Endothelial cell of umbilical vein (primary cell): ENCODE measurements at regions not wholly inside any gene's neighbourhood (a gene's known extent, or its start where the extent isn't known, plus 50 kb on each side); places are given as distances from the start of the nearest gene placed in this dataset.

Source experiments
- BruUV-seq: library from RNA; stranded (reverse); fragments of 400-500 nt; replicated peaks from 2 replicates; lab custom pipeline; 2021; lab: Mats Ljungman, UMichigan
- CTCF ChIA-PET: fragments of 300-600, 350-600 bp; sonication (Branson Sonifier 250); formaldehyde crosslinking; loops from one replicate; lab custom pipeline; 2021; ENCODE audit warnings: antibody characterized with exemption, inconsistent platforms; lab: Charles Lee
- POLR2A ChIA-PET: fragments of 300-600, 350-600 bp; sonication (Branson Sonifier 250); formaldehyde crosslinking; loops from one replicate; lab custom pipeline; 2021; ENCODE audit warnings: antibody characterized with exemption, inconsistent platforms; lab: Charles Lee
- DNase-seq: peaks from one replicate; pipeline ENCODE4 v3.0.0-alpha.2; 2011; ENCODE audit warnings: low read depth, low spot score
- FAIRE-seq: peaks from 2 replicates; lab custom pipeline; 2011; peaks lifted over from hg19 to GRCh38; lab: Jason Lieb, UNC
- H2AFZ ChIP-seq: 2 replicates; pipeline ENCODE4 v1.6.0; 2012; ENCODE audit warnings: low read depth, low read length, control low read depth, inconsistent platforms
- H3K27ac ChIP-seq: 2 replicates; pipeline ENCODE4 v1.5.1; 2011; ENCODE audit warnings: low read depth, mild to moderate bottlenecking, control low read depth, low read length, moderate library complexity; ENCODE audit not compliant: insufficient read depth
- H3K27me3 ChIP-seq, 2 experiments: 2 replicates each; pipeline versions ENCODE4 v1.6.0 to v1.6.1; 2011; ENCODE audit warnings: low read length in 2 of 2, mixed read lengths in 1 of 2; ENCODE audit not compliant: control insufficient read depth in 2 of 2, insufficient read depth in 2 of 2
- H3K36me3 ChIP-seq, 2 experiments: 2 replicates in 1 of 2; 3 replicates in 1 of 2; pipeline ENCODE4 v1.5.1; 2011; ENCODE audit warnings: low read length in 2 of 2, mild to moderate bottlenecking in 1 of 2, moderate library complexity in 1 of 2; ENCODE audit not compliant: control insufficient read depth in 2 of 2, insufficient read depth in 2 of 2; ENCODE audit errors: extremely low read depth in 1 of 2
- H3K4me1 ChIP-seq: 3 replicates; pipeline ENCODE4 v1.5.1; 2011; ENCODE audit warnings: mild to moderate bottlenecking, low read length; ENCODE audit not compliant: control insufficient read depth, insufficient read depth; ENCODE audit errors: extremely low read depth
- H3K4me2 ChIP-seq: 2 replicates; pipeline ENCODE4 v1.6.1; 2011; ENCODE audit warnings: low read length, control low read depth, mixed read lengths; ENCODE audit not compliant: insufficient read depth
- H3K4me3 ChIP-seq, 3 experiments: fragments of 200-600 bp in 1 of 3; sonication (generic), shearing (Covaris generic) in 1 of 3; replicated peaks in 1 of 3; 2 replicates each; pipeline ENCODE4 v1.5.1; 2011 to 2016; ENCODE audit warnings: control low read depth in 3 of 3, low read length in 3 of 3, mild to moderate bottlenecking in 2 of 3, inconsistent platforms in 1 of 3, low read depth in 1 of 3, moderate library complexity in 1 of 3; ENCODE audit not compliant: insufficient read depth in 1 of 3
- H3K79me2 ChIP-seq: 2 replicates; pipeline ENCODE4 v1.6.0; 2012; ENCODE audit warnings: low read length, inconsistent platforms; ENCODE audit not compliant: control insufficient read depth, insufficient read depth
- H3K9ac ChIP-seq: replicated peaks from 2 replicates; pipeline ENCODE3; 2011; ENCODE audit warnings: low read length, control low read depth; ENCODE audit not compliant: insufficient read depth; ENCODE audit errors: extremely low read depth
- H3K9me1 ChIP-seq: replicated peaks from 3 replicates; pipeline ENCODE4 v1.6.0; 2011; ENCODE audit warnings: mild to moderate bottlenecking, low read length; ENCODE audit not compliant: control insufficient read depth, insufficient read depth; ENCODE audit errors: extremely low read depth
- H3K9me3 ChIP-seq: replicated peaks from 2 replicates; pipeline ENCODE4 v1.5.1; 2012; ENCODE audit warnings: low read length, inconsistent platforms; ENCODE audit not compliant: control insufficient read depth, insufficient read depth
- H4K20me1 ChIP-seq: replicated peaks from 2 replicates; pipeline ENCODE3; 2011; ENCODE audit warnings: mild to moderate bottlenecking, low read length; ENCODE audit not compliant: control insufficient read depth, insufficient read depth; ENCODE audit errors: extremely low read depth
- EZH2 ChIP-seq: IDR thresholded peaks from 2 replicates; pipeline ENCODE4 v1.6.1; 2012; ENCODE audit warnings: borderline replicate concordance, low read depth, mild to moderate bottlenecking, moderate library complexity, low read length, inconsistent platforms; ENCODE audit not compliant: severe bottlenecking
- FOS ChIP-seq: IDR thresholded peaks from 2 replicates; pipeline ENCODE4 v1.6.1; 2011; ENCODE audit warnings: mild to moderate bottlenecking, low read length, moderate library complexity, borderline replicate concordance; ENCODE audit not compliant: insufficient read depth
- GATA2 ChIP-seq: IDR thresholded peaks from 2 replicates; pipeline ENCODE4 v1.7.0; 2011; ENCODE audit warnings: low read depth, mild to moderate bottlenecking, moderate library complexity, mixed read lengths, low read length; ENCODE audit not compliant: insufficient read length, insufficient read depth
- JUN ChIP-seq: IDR thresholded peaks from 2 replicates; pipeline ENCODE4 v1.6.1; 2011; ENCODE audit warnings: borderline replicate concordance, low read depth; ENCODE audit not compliant: insufficient read length, insufficient read depth
- MYC ChIP-seq: IDR thresholded peaks from one replicate; pipeline ENCODE4 v1.6.1; 2011; ENCODE audit warnings: mild to moderate bottlenecking, low read depth, low read length
- POLR2A ChIP-seq: IDR thresholded peaks from 2 replicates; pipeline ENCODE4 v1.6.1; 2012; ENCODE audit warnings: low read depth, mild to moderate bottlenecking, control low read depth, low read length
- POLR2AphosphoS5 ChIP-seq: IDR thresholded peaks from 2 replicates; pipeline ENCODE4 v1.6.1; 2012; ENCODE audit warnings: low read depth, mild to moderate bottlenecking, control low read depth, low read length, moderate library complexity; ENCODE audit not compliant: insufficient read depth
- dilution Hi-C: fragments of 300-500 bp; cut with MboI; formaldehyde crosslinking; loops from one replicate; pipeline ENCODE4 v1.15.0; 2019; ENCODE audit warnings: low sequenced_read_pairs; ENCODE audit not compliant: extremely low pct_ligation_motif_present
- intact Hi-C: fragments of 100-400 bp; cut with micrococcal nuclease; formaldehyde crosslinking; loops from one replicate; pipeline ENCODE4 v1.10.0; 2022
- TF ChIP-seq, protein P1 (sequence below), 2 donors: IDR thresholded peaks; 1 replicate in 1 of 2; 2 replicates in 1 of 2; pipeline ENCODE4 v1.5.1; 2011; ENCODE audit warnings: low read length in 2 of 2, mild to moderate bottlenecking in 2 of 2, moderate library complexity in 2 of 2, control low read depth in 1 of 2, inconsistent platforms in 1 of 2, low read depth in 1 of 2; ENCODE audit not compliant: insufficient read depth in 1 of 2; ENCODE audit errors: extremely low read depth in 1 of 2
- TF ChIP-seq, protein P2 (sequence below): IDR thresholded peaks from 2 replicates; pipeline ENCODE4 v1.6.1; 2011; ENCODE audit not compliant: insufficient read depth, insufficient read length

DNA sequence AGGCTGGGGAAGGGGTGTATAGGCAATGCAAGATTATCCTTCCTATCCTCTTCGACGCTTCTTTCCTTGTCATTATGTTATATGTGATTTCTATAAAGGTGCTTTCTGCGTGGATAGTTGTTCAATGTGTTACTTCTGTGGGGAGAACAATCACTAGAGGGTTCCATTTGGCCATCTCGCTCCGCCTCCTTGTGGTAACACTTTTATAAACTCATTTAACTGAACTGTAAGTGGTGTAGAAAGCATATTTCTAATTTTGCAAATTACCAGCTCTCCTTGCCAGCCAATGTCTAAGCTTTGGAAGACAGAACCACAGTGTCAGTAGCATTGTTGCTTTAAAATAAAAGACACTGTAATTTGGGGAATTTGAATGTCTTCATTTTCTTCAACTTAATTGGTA lies 1093.7 kb upstream of the MIR17HG start:
- dilution Hi-C loops (no loop called here), intact Hi-C loops (no loop called here)
- H3K36me3 ChIP-seq, result no peaks in the 10 kb centered on the region
- H3K9me3 ChIP-seq, result peaks cover 3% of the 10 kb centered on the region
- no peak overlapping the region for H3K4me2 ChIP-seq
- no peak overlapping the region for H3K4me3 ChIP-seq
- no TSS peak for BruUV-seq
- TF ChIP-seq MYC (no peak), FOS (no peak), POLR2A (no peak), GATA2 (no peak), JUN (no peak), EZH2 (no peak), POLR2AphosphoS5 (no peak)
- TF ChIP-seq, protein P1, sequence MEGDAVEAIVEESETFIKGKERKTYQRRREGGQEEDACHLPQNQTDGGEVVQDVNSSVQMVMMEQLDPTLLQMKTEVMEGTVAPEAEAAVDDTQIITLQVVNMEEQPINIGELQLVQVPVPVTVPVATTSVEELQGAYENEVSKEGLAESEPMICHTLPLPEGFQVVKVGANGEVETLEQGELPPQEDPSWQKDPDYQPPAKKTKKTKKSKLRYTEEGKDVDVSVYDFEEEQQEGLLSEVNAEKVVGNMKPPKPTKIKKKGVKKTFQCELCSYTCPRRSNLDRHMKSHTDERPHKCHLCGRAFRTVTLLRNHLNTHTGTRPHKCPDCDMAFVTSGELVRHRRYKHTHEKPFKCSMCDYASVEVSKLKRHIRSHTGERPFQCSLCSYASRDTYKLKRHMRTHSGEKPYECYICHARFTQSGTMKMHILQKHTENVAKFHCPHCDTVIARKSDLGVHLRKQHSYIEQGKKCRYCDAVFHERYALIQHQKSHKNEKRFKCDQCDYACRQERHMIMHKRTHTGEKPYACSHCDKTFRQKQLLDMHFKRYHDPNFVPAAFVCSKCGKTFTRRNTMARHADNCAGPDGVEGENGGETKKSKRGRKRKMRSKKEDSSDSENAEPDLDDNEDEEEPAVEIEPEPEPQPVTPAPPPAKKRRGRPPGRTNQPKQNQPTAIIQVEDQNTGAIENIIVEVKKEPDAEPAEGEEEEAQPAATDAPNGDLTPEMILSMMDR (IDR thresholded peaks at IDR 0.05; ENCODE audit: extremely low read depth in 1 of 2, insufficient read depth in 1 of 2, low read depth in 1 of 2, low read length in 2 of 2), result no peak
- TF ChIP-seq, protein P2, sequence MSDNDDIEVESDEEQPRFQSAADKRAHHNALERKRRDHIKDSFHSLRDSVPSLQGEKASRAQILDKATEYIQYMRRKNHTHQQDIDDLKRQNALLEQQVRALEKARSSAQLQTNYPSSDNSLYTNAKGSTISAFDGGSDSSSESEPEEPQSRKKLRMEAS, result no peak
- no peak for FAIRE-seq
- CTCF ChIA-PET, result no interaction called here
- no peaks in the 10 kb centered on the region for H3K27me3 ChIP-seq
- H4K20me1 ChIP-seq, result no peaks in the 10 kb centered on the region
- H3K9ac ChIP-seq, result no peak overlapping the region
- no peak overlapping the region for H2AFZ ChIP-seq
- no peaks in the 10 kb centered on the region for H3K9me1 ChIP-seq
- H3K4me1 ChIP-seq, result no peaks in the 10 kb centered on the region
- no peak for DNase-seq
- no peaks in the 10 kb centered on the region for H3K79me2 ChIP-seq
- no peak overlapping the region for H3K27ac ChIP-seq
- POLR2A ChIA-PET, result no interaction called here
